ENCODE measurements at regions not wholly inside any gene's neighbourhood (a gene's known extent, or its start where the extent isn't known, plus 50 kb on each side); places are given as distances from the start of the nearest gene placed in this dataset.

DNA sequence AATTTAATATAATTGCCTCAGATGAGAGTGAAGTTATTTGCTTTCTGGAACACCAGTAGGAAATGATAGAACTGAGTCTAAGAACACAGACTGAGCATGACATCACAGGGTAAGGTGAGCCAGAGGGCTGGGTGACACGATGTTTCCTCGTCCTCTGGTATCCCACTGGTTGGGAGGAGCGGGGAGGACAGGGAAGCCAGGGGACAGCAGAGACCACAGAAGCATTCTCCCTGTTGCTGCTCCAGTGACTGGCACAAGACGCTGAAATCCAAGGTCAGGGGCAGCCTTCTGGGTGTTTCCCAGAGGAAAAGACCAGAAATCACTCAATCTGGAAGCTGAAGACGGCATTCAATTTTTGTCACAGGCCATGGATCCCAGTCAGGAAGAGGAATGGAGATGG, 363.4 kb upstream of the SOX11 start:
- no peak for TF ChIP-seq BCL11A (tag by site-specific recombination; IDR thresholded peaks at IDR 0.05; ENCODE audit: low read depth)
- TF ChIP-seq CTCF (tag by site-specific recombination; IDR thresholded peaks at IDR 0.05) = no peak
- no peak for TF ChIP-seq ZNF24 (tag by site-specific recombination; IDR thresholded peaks at IDR 0.05)
- no peak for TF ChIP-seq TCF7L2 (IDR thresholded peaks at IDR 0.05; ENCODE audit: borderline replicate concordance, low read depth, low read length)
- TF ChIP-seq, protein P1, sequence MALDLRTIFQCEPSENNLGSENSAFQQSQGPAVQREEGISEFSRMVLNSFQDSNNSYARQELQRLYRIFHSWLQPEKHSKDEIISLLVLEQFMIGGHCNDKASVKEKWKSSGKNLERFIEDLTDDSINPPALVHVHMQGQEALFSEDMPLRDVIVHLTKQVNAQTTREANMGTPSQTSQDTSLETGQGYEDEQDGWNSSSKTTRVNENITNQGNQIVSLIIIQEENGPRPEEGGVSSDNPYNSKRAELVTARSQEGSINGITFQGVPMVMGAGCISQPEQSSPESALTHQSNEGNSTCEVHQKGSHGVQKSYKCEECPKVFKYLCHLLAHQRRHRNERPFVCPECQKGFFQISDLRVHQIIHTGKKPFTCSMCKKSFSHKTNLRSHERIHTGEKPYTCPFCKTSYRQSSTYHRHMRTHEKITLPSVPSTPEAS (tag by site-specific recombination; IDR thresholded peaks at IDR 0.05) = no peak
- no peak for TF ChIP-seq ZFP3 (tag by site-specific recombination; IDR thresholded peaks at IDR 0.05; ENCODE audit: low read depth)
- no peak for TF ChIP-seq ZNF645 (tag by site-specific recombination; IDR thresholded peaks at IDR 0.05)
- TF ChIP-seq, protein P2, sequence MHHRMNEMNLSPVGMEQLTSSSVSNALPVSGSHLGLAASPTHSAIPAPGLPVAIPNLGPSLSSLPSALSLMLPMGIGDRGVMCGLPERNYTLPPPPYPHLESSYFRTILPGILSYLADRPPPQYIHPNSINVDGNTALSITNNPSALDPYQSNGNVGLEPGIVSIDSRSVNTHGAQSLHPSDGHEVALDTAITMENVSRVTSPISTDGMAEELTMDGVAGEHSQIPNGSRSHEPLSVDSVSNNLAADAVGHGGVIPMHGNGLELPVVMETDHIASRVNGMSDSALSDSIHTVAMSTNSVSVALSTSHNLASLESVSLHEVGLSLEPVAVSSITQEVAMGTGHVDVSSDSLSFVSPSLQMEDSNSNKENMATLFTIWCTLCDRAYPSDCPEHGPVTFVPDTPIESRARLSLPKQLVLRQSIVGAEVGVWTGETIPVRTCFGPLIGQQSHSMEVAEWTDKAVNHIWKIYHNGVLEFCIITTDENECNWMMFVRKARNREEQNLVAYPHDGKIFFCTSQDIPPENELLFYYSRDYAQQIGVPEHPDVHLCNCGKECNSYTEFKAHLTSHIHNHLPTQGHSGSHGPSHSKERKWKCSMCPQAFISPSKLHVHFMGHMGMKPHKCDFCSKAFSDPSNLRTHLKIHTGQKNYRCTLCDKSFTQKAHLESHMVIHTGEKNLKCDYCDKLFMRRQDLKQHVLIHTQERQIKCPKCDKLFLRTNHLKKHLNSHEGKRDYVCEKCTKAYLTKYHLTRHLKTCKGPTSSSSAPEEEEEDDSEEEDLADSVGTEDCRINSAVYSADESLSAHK (tag by site-specific recombination; IDR thresholded peaks at IDR 0.05) = no peak
- TF ChIP-seq SP2 (tag by site-specific recombination; IDR thresholded peaks at IDR 0.05) = no peak
- TF ChIP-seq, protein P3, sequence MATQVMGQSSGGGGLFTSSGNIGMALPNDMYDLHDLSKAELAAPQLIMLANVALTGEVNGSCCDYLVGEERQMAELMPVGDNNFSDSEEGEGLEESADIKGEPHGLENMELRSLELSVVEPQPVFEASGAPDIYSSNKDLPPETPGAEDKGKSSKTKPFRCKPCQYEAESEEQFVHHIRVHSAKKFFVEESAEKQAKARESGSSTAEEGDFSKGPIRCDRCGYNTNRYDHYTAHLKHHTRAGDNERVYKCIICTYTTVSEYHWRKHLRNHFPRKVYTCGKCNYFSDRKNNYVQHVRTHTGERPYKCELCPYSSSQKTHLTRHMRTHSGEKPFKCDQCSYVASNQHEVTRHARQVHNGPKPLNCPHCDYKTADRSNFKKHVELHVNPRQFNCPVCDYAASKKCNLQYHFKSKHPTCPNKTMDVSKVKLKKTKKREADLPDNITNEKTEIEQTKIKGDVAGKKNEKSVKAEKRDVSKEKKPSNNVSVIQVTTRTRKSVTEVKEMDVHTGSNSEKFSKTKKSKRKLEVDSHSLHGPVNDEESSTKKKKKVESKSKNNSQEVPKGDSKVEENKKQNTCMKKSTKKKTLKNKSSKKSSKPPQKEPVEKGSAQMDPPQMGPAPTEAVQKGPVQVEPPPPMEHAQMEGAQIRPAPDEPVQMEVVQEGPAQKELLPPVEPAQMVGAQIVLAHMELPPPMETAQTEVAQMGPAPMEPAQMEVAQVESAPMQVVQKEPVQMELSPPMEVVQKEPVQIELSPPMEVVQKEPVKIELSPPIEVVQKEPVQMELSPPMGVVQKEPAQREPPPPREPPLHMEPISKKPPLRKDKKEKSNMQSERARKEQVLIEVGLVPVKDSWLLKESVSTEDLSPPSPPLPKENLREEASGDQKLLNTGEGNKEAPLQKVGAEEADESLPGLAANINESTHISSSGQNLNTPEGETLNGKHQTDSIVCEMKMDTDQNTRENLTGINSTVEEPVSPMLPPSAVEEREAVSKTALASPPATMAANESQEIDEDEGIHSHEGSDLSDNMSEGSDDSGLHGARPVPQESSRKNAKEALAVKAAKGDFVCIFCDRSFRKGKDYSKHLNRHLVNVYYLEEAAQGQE (tag by site-specific recombination; IDR thresholded peaks at IDR 0.05) = no peak
- TF ChIP-seq ZNF214 (tag by site-specific recombination; IDR thresholded peaks at IDR 0.05; ENCODE audit: borderline replicate concordance) = no peak
- TF ChIP-seq ZNF202 (tag by site-specific recombination; IDR thresholded peaks at IDR 0.05; ENCODE audit: borderline replicate concordance) = no peak
